ENCODE measurements at regions not wholly inside any gene's neighbourhood (a gene's known extent, or its start where the extent isn't known, plus 50 kb on each side); places are given as distances from the start of the nearest gene placed in this dataset.

- no peak for TF ChIP-seq POLR2AphosphoS5 (IDR thresholded peaks at IDR 0.05; ENCODE audit: borderline replicate concordance, low read depth, low read length)
- no peak for TF ChIP-seq EZH2 (IDR thresholded peaks at IDR 0.05)
- TF ChIP-seq FOXP2 (optimal IDR thresholded peaks at IDR 0.05; ENCODE audit: control extremely low read depth, extremely low read length, insufficient read depth): no peak
Observed at GRCh38 chr6:81353262-81353661, 399.2 kb downstream of the TENT5A start.
